SK-N-SH (cell line): ENCODE measurements at regions not wholly inside any gene's neighbourhood (a gene's known extent, or its start where the extent isn't known, plus 50 kb on each side); places are given as distances from the start of the nearest gene placed in this dataset.
"Not testable (repeated sequence)": the region's sequence is repeated elsewhere in the genome, so short reads cannot be mapped to it uniquely, and the experiment has no call there.

ENCODE experiments used
- ELF1 ChIP-seq: IDR thresholded peaks from 2 replicates; pipeline ENCODE4 v1.4.0; 2012
- JUND ChIP-seq: IDR thresholded peaks from 2 replicates; pipeline ENCODE4 v1.4.0; 2012
- MXI1 ChIP-seq: IDR thresholded peaks from 2 replicates; pipeline ENCODE4 v1.6.1; 2012; ENCODE audit warnings: mild to moderate bottlenecking, low read depth, low read length, improper control_type of control experiment
- YY1 ChIP-seq: IDR thresholded peaks from 2 replicates; pipeline ENCODE4 v1.4.0; 2012; ENCODE audit warnings: low read depth, mild to moderate bottlenecking
- TF ChIP-seq, protein P1 (sequence below): fragments of 200-600 bp; sonication (generic); IDR thresholded peaks from 2 replicates; pipeline ENCODE4 v1.6.1; 2017; ENCODE audit warnings: antibody characterized with exemption, mild to moderate bottlenecking, moderate library complexity

DNA sequence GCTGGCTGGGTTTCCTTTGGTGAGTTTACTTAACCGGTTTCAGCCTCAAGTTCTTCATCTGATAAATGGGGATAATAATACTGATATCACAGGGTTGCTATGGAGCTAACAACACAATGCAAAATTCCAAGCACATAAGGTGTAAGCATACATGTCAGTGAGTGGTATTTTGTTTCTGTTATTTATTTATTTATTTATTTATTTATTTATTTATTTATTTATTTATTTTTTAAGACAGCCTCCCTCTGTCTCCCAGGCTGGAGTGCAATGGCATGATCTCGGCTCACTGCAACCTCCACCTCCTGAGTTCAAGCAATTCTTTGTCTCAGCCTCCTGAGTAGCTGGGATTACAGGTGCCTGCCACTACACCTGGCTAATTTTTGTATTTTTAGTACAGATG, 1287.4 kb upstream of the TMEM132C start:
- not testable (repeated sequence) for TF ChIP-seq ELF1, YY1, JUND, MXI1
- TF ChIP-seq, protein P1, sequence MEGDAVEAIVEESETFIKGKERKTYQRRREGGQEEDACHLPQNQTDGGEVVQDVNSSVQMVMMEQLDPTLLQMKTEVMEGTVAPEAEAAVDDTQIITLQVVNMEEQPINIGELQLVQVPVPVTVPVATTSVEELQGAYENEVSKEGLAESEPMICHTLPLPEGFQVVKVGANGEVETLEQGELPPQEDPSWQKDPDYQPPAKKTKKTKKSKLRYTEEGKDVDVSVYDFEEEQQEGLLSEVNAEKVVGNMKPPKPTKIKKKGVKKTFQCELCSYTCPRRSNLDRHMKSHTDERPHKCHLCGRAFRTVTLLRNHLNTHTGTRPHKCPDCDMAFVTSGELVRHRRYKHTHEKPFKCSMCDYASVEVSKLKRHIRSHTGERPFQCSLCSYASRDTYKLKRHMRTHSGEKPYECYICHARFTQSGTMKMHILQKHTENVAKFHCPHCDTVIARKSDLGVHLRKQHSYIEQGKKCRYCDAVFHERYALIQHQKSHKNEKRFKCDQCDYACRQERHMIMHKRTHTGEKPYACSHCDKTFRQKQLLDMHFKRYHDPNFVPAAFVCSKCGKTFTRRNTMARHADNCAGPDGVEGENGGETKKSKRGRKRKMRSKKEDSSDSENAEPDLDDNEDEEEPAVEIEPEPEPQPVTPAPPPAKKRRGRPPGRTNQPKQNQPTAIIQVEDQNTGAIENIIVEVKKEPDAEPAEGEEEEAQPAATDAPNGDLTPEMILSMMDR, result not testable (repeated sequence)
